NCI-H69 (cell line): ENCODE measurements at regions not wholly inside any gene's neighbourhood (a gene's known extent, or its start where the extent isn't known, plus 50 kb on each side); places are given as distances from the start of the nearest gene placed in this dataset.

Source experiments
- DNase-seq: peaks from one replicate; lab custom pipeline; 2025; lab: John Stamatoyannopoulos, UW

GRCh38 chr11:19403196-19403895 lies 162.6 kb upstream of the E2F8 start:
- no peak for DNase-seq

GRCh38 chr11:19400296-19400695 lies 159.6 kb upstream of the E2F8 start:
- DNase-seq: no peak

DNA sequence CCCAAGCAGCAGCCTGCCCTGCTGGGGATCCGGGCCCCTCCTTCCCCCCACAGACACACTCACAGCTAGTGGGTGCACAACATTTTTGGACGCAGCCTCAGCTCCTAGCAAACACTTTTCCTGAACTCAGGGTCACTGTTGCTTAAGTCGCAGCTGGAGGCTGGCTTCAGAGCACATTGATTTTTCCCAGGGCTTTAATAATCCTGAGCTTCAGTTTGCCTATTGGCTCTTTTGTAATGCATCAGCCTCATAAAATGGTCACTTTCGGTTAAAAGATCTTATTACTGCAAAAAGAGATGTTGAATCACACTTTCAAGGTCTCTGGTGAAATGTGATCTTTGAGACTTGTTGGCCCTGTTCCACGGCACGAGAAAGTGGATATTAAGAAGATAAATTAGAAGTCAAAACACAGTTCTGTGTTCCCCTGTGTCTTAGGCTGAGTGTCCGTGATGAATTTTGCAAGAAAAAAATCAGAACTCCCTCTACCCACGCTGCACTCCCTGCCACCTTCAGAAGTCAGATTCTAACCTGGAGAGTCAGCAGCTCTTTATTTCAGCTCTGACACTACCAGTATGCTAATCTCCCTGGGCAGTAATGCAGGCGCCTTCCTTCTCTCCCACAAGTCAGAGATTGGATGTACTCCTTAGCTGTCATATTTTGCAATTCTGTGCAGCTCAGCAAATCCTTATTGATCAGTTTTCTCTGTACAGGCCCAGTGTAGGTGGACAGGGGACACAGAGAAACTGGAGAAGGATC lies 158.2 kb upstream of the E2F8 start:
- no peak for DNase-seq

- no peak for DNase-seq
These were observed 157.5 kb upstream of the E2F8 start for GRCh38 chr11:19398273-19398672.

DNA sequence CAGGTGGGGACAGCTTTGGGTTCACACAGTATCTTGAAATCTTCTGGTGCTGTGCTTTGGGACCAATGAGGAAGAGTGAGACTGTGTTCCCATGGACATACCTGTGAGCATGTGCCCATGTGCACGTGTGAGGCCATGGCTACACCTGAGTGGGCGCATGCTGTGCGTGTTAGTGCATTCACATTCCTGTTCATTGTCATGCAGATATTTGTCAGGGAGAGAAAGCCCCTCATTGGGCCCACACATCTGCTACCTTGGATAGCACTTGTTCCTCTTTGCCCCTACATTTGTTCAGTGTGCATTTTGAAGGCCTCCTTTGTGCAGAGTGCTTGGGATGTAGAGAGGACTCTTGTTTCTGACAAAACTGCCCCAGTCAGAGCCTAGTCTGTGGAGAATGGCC lies 154.3 kb upstream of the E2F8 start:
- DNase-seq: no peak

DNA sequence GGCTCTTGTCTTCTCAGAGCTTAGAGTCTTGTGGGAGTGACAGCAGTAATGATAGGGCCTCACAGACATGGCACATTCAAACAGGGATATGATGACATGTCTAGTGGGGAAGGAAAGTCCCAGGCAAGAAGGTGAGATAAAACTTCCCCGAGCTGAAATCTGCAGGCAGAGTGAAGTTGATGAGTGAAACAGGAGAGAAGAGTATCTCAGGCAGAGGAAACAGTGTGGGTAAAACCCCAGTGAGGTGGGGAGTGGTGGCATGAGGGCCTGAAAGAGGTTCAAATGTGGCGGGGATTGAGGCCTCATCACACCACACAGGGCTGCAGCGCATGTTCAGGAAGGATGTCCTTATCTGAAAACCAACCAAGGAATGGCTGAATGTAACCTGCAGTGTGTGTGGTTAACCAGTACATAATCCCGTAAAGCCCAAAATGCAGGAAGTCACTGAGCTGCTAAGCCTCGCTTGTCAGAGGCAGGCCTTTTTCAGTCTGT lies 153.8 kb upstream of the E2F8 start:
- DNase-seq: no peak

- DNase-seq: no peak
These were observed 153.2 kb upstream of the E2F8 start for GRCh38 chr11:19393941-19394340.

DNA sequence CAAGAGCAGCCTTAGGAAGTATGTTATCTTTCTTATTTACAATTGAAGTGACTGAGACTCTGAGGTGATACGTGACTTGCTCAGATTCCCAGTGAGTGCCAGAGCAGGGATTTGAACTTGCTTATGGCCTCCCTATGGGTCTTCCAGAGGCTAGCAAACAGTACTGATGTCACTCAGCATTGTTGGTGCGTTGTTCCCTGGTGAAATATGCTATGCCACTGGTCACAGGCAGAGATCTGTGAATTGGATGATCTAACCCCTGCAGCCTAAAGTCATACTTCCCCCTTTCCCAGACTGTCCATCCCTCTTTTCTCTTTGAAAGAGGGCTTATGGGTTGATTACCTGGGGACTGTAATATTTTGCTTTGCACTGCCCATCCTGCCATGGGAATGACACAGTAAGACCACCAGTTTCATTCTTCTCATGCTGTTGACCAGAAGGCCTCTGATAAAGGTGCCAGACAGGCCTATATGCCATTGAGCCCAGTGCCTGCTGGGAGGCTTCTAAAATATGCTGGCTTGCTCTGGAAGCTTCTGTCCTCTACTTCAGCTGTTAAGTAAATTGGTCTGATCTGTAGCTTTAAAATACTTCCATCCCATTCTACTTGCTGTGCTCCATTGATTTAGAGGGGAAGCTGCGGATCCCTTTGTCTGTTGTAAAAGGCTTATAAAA lies 152.2 kb upstream of the E2F8 start:
- no peak for DNase-seq

- DNase-seq: no peak
These were observed 151.6 kb upstream of the E2F8 start for GRCh38 chr11:19392321-19392720.

- DNase-seq: no peak
These were observed 150.9 kb upstream of the E2F8 start for GRCh38 chr11:19391652-19392051.

DNA sequence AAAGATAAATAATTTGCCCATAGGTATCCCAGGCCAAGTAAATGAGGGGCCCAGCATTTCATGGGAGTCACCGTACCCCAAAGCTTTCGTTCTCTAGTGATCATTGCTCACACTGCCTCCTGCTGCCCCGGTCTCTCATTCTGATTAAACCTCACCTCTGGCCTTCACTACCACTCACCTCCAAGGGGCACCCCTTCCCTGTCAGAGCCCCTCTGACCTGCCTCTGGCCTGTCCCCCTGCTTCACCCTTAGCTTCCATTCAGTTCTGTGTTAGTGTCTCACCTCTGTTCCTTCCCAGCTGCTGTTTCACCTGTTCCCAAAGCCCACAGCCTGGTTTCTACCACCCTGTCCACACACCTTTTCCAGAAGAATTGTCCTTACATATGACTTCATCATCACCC lies 150.3 kb upstream of the E2F8 start:
- DNase-seq: no peak

DNA sequence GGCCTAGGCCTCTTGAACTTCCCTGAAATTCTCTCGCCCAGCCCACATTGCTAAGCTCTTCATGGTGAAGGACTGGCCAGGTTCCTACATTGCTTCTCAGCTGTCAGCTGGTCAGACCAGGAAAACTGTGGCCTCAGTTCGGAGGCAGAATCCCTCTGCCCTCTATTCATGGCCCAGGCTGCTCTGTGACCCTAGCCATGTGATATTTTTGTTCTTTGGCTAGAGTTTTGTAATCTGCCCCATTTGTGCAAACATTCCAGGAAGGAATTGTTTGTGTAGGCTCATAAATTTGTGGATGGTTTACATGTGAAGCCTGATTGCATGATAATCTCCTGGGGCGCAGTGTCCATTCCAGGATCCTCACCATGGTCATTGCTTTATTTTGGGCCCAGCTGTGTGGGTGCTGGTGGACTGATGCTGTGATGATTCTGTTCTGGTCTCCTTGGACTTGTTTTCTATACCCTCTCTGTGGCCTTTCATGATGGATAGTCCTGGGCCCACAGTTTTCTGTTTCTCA lies 149.1 kb upstream of the E2F8 start:
- DNase-seq: no peak

DNA sequence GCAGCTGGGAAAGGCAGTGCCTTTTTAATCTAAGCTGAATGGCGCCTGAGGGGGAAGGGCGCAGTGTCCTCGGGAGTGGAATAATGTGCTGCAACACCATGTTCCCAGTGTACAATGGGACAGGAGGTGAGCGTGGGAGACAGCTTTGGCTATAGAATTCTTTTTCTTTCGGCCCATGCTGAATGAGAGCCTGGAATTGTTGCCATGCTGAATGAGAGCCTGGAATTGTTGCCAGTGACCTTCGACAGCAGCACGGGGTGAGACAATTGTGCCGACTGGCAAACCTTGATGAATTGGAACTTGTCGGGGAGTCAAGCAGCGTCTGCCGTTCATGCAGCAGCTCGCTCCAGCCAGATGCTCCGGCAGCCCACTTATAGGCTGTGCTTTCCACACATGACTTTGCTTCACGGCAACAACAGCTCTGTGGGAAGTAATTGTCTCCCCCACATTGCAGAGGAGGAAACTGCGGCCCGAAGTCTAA lies 141.4 kb upstream of the E2F8 start:
- no peak for DNase-seq

DNA sequence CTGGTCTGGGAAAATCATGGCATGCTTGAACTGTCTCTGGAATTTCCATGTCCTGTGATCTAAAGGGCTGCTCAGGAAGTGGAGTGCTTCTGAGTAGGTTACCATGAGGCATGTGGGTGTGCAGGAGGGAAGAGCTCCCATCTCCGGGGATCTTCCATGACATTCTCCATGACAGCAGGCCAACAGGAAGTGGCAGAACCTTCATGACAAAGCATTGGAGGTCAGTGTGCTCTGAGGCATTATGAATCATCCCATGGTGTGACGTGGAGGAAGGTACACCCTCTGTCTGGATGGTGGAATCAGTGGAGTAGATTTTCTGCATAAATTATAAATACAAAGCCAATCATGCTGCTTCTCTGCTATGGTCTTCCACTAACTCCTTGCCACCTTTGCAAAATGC lies 139.6 kb upstream of the E2F8 start:
- DNase-seq: no peak

GRCh38 chr11:19379465-19379864 lies 138.7 kb upstream of the E2F8 start:
- DNase-seq: no peak

- DNase-seq: no peak
These were observed 138.1 kb upstream of the E2F8 start for GRCh38 chr11:19378814-19379213.

GRCh38 chr11:19377881-19378280 lies 137.1 kb upstream of the E2F8 start:
- no peak for DNase-seq

- no peak for DNase-seq
These were observed 134.7 kb upstream of the E2F8 start for GRCh38 chr11:19375440-19375839.

DNA sequence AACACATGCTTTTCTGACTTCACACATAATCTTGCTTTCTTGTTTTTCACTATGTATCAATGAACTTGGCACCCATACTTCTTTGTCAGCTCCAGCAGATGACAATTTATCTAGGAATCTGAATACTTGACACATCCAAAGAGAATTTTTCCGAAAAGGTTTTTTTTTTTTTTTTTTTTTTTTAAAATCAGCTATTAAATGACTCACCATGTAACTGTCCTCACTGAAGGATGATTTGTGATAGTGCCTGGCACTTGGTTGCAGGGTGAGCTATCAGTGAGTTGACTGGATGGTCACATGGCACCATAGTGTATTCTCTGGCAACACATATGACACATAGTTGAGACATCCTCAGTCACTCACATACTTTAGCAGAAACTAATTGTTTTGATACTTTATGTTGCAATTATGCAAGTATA lies 133.4 kb upstream of the E2F8 start:
- DNase-seq: no peak

GRCh38 chr11:19372381-19372780 lies 131.6 kb upstream of the E2F8 start:
- DNase-seq: no peak

DNA sequence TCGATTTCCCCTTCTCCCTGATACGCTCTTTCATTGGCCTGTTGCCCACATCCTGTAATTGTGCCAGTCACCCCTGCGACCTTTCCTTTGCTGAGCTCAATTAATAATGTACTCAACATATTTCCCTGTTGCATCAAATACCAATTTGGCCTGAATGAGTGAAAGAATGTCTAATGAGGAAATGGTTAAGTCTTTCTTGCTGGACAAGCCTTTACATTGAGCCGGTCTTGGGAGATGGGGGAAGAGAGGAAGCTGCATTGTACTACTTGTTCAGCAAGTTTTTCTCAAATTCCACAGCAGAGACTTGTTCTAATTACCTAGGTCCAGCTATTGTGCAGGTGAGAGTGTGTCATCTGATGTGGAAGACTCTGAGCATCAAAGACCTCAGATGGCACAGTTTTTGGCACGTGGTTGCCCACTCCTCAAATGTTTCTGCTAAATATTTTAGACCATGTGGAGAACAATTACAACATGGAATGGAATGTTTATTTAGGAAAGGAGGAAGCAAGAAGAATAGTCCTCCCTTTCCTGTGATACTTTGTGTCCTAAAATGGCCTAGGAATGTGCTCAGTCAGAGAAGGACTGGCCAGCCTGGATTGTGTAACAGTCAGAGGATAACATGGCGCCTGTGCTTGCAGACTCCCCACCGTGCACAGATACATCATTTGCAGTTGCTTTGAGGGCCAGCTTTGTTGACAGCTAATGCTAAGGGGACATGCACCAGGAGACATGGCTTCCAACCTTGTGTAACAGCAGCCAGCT lies 129.5 kb upstream of the E2F8 start:
- no peak for DNase-seq
